NCI-H2227 (cell line): ENCODE measurements at regions not wholly inside any gene's neighbourhood (a gene's known extent, or its start where the extent isn't known, plus 50 kb on each side); places are given as distances from the start of the nearest gene placed in this dataset.

Experiments used
- DNase-seq: peaks from one replicate; lab custom pipeline; 2025; ENCODE audit not compliant: unreplicated experiment; lab: John Stamatoyannopoulos, UW

- DNase-seq: no peak
Observed at GRCh38 chr12:98453492-98453891, 61.9 kb upstream of the TMPO start.

- DNase-seq: no peak
Observed at GRCh38 chr12:98456041-98456440, 59.3 kb upstream of the TMPO start.

GRCh38 chr12:98456576-98457573 lies 58.5 kb upstream of the TMPO start:
- DNase-seq: peak; percentile 79

GRCh38 chr12:98464190-98464589 lies 51.2 kb upstream of the TMPO start:
- no peak for DNase-seq

GRCh38 chr12:98465505-98465904 lies 49.9 kb upstream of the TMPO start:
- no peak for DNase-seq
